ENCODE measurements at regions not wholly inside any gene's neighbourhood (a gene's known extent, or its start where the extent isn't known, plus 50 kb on each side); places are given as distances from the start of the nearest gene placed in this dataset.

DNA sequence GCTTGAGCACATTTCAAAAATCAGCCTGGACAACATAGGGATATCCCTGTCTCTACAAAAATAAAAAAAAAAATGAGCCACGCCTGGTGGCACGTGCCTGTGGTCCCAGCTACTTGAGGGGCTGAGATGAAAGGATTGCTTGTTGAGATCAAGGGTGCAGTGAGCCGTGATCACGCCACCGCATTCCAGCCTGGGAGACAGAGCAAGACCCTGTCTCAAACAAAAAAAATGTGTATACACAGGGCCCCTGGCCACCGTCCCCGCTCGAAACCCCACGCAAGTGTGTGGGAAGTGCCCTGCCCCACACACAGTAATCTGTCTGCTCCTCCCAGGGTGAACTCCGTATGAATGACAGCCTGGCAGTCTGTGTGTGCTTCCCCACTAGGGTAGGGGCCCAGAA is 93.0 kb upstream of the RPL38 start:
- Histone ChIP-seq H3K4me3 (ENCODE audit: low read length) (no peak overlapping the region), H3K9ac (ENCODE audit: low read length) (no peak overlapping the region), H3K4me2 (ENCODE audit: low read length) (no peak overlapping the region), H3K4me1 (ENCODE audit: low read length) (no peaks in the 10 kb centered on the region), H3K9me3 (ENCODE audit: insufficient read depth, low read length) (no peaks in the 10 kb centered on the region), H3K79me2 (ENCODE audit: low read length) (no peaks in the 10 kb centered on the region), H4K20me1 (ENCODE audit: insufficient read depth, low read length) (no peaks in the 10 kb centered on the region), H3K27me3 (ENCODE audit: low read depth, low read length) (no peaks in the 10 kb centered on the region), H3K36me3 (replicated peaks; ENCODE audit: low read depth, low read length) (no peaks in the 10 kb centered on the region), H3K27ac (ENCODE audit: low read length) (no peak overlapping the region), H2AFZ (ENCODE audit: low read depth, low read length) (no peak overlapping the region)
- TF ChIP-seq EZH2phosphoT487 (IDR thresholded peaks at IDR 0.05; ENCODE audit: low read depth) = no peak
- TF ChIP-seq, protein P1, sequence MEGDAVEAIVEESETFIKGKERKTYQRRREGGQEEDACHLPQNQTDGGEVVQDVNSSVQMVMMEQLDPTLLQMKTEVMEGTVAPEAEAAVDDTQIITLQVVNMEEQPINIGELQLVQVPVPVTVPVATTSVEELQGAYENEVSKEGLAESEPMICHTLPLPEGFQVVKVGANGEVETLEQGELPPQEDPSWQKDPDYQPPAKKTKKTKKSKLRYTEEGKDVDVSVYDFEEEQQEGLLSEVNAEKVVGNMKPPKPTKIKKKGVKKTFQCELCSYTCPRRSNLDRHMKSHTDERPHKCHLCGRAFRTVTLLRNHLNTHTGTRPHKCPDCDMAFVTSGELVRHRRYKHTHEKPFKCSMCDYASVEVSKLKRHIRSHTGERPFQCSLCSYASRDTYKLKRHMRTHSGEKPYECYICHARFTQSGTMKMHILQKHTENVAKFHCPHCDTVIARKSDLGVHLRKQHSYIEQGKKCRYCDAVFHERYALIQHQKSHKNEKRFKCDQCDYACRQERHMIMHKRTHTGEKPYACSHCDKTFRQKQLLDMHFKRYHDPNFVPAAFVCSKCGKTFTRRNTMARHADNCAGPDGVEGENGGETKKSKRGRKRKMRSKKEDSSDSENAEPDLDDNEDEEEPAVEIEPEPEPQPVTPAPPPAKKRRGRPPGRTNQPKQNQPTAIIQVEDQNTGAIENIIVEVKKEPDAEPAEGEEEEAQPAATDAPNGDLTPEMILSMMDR (IDR thresholded peaks at IDR 0.05; ENCODE audit: low read depth, low read length) = no peak

DNA sequence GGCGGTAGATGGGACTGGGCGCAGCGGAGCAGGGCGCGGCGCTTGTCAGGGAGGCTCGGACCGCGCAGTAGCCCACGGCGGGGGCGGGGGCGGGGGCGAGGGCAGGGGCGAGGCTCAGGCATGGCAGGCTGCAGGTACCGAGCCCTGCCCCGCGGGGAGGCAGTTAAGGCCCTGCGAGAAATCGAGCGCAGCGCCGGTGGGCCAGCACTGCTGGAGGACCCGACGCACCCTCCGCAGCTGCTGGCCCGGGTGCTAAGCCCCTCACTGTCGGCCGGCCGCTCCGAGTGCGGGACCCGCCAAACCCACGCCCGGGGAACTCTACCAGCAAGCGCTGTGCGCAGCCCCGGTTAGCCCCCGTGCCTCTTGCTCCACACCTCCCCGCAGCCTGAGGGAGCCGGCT is 90.2 kb upstream of the RPL38 start:
- Histone ChIP-seq H3K9me3 (ENCODE audit: insufficient read depth, low read length) (no peaks in the 10 kb centered on the region), H3K36me3 (replicated peaks; ENCODE audit: low read depth, low read length) (no peaks in the 10 kb centered on the region), H3K9ac (ENCODE audit: low read length) (no peak overlapping the region), H4K20me1 (ENCODE audit: insufficient read depth, low read length) (no peaks in the 10 kb centered on the region), H3K4me3 (ENCODE audit: low read length) (no peak overlapping the region), H2AFZ (ENCODE audit: low read depth, low read length) (no peak overlapping the region), H3K79me2 (ENCODE audit: low read length) (no peaks in the 10 kb centered on the region), H3K4me1 (ENCODE audit: low read length) (no peaks in the 10 kb centered on the region), H3K27me3 (ENCODE audit: low read depth, low read length) (no peaks in the 10 kb centered on the region), H3K27ac (ENCODE audit: low read length) (no peak overlapping the region), H3K4me2 (ENCODE audit: low read length) (no peak overlapping the region)
- TF ChIP-seq, protein P1 (IDR thresholded peaks at IDR 0.05; ENCODE audit: low read depth, low read length) = no peak
- no peak for TF ChIP-seq EZH2phosphoT487 (IDR thresholded peaks at IDR 0.05; ENCODE audit: low read depth)

DNA sequence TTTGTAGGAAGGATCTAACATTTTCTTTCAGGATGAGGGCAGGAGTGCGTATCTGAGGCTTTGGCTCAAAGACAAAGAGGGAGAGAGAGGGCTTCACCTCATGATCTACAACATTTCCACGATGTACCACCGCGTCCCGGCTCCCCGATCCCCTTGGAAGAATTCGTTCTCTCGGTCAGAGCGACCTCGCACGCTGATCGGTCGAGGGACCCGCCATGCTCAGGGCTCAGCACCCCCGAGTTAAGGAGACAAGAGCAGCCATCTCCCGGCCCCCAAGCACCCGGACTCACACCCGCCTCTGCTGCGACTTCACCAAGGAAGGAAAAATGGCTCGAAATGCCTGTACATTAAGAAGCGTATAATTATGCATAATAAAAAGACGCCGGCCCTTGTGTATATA is 89.5 kb upstream of the RPL38 start:
- Histone ChIP-seq H3K27ac (ENCODE audit: low read length) (no peak overlapping the region), H3K79me2 (ENCODE audit: low read length) (no peaks in the 10 kb centered on the region), H3K9me3 (ENCODE audit: insufficient read depth, low read length) (no peaks in the 10 kb centered on the region), H3K27me3 (ENCODE audit: low read depth, low read length) (no peaks in the 10 kb centered on the region), H4K20me1 (ENCODE audit: insufficient read depth, low read length) (no peaks in the 10 kb centered on the region), H2AFZ (ENCODE audit: low read depth, low read length) (no peak overlapping the region), H3K4me1 (ENCODE audit: low read length) (no peaks in the 10 kb centered on the region), H3K4me2 (ENCODE audit: low read length) (no peak overlapping the region), H3K36me3 (replicated peaks; ENCODE audit: low read depth, low read length) (no peaks in the 10 kb centered on the region), H3K9ac (ENCODE audit: low read length) (no peak overlapping the region), H3K4me3 (ENCODE audit: low read length) (no peak overlapping the region)
- TF ChIP-seq EZH2phosphoT487 (IDR thresholded peaks at IDR 0.05; ENCODE audit: low read depth) = no peak
- TF ChIP-seq, protein P1 (IDR thresholded peaks at IDR 0.05; ENCODE audit: low read depth, low read length) = no peak

DNA sequence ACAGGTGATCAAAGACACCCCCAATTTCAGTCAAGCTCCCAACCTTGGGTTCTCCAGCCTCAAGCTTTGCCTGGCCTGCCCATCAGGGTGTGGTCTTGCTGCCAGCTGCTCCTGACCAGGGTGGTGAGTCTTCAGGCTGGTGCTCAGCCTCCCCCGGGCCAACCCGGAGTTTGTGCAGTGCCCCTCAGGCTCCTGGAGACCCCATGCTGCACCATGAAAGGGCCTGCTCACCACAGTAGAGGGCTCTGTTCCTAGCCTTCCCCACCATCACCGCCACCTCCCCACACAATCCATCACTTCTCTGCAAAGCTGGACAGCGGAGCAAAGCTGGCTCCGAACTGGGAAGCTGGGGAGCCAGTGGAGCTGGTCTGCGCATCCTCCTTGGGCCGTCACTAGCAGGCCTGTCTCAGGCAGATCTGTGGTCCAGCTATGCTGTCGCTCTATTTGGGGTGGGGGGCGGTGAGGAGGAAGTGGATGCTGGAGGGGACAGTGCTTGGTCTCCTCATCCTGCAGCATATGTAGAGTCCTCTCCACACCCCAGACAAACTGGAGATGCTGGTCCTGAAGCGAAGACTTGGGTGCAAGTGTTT is 88.5 kb upstream of the RPL38 start:
- Histone ChIP-seq H3K36me3 (replicated peaks; ENCODE audit: low read depth, low read length) (no peaks in the 10 kb centered on the region), H3K4me3 (ENCODE audit: low read length) (no peak overlapping the region), H3K27ac (ENCODE audit: low read length) (no peak overlapping the region), H2AFZ (ENCODE audit: low read depth, low read length) (no peak overlapping the region), H3K79me2 (ENCODE audit: low read length) (no peaks in the 10 kb centered on the region), H4K20me1 (ENCODE audit: insufficient read depth, low read length) (no peaks in the 10 kb centered on the region), H3K4me1 (ENCODE audit: low read length) (no peaks in the 10 kb centered on the region), H3K9ac (ENCODE audit: low read length) (no peak overlapping the region), H3K27me3 (ENCODE audit: low read depth, low read length) (no peaks in the 10 kb centered on the region), H3K9me3 (ENCODE audit: insufficient read depth, low read length) (no peaks in the 10 kb centered on the region), H3K4me2 (ENCODE audit: low read length) (no peak overlapping the region)
- TF ChIP-seq EZH2phosphoT487 (IDR thresholded peaks at IDR 0.05; ENCODE audit: low read depth) = no peak
- TF ChIP-seq, protein P1 (IDR thresholded peaks at IDR 0.05; ENCODE audit: low read depth, low read length) = no peak

All from OCI-LY3 (cell line).